ENCODE measurements at regions not wholly inside any gene's neighbourhood (a gene's known extent, or its start where the extent isn't known, plus 50 kb on each side); places are given as distances from the start of the nearest gene placed in this dataset.

DNA sequence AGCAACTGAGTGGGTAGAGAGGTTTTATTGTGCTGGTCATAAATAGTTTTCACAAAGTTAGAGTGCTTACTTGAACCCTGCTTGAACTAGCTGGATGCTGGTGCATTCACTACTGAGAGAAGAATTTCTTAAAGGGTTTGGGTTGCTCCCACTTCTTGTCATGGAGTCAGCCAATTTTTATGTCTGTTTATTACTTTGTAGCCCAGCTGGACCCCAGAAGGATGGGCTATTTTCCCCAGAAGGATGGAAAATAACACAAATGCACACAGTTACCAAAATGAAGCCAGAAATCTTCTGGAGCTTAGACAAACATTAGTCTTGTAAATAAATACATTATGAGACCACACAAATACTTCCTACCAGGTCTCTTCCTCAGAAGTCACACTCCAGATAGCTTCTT, 480.8 kb upstream of the TNC start:
- TF ChIP-seq, protein P1, sequence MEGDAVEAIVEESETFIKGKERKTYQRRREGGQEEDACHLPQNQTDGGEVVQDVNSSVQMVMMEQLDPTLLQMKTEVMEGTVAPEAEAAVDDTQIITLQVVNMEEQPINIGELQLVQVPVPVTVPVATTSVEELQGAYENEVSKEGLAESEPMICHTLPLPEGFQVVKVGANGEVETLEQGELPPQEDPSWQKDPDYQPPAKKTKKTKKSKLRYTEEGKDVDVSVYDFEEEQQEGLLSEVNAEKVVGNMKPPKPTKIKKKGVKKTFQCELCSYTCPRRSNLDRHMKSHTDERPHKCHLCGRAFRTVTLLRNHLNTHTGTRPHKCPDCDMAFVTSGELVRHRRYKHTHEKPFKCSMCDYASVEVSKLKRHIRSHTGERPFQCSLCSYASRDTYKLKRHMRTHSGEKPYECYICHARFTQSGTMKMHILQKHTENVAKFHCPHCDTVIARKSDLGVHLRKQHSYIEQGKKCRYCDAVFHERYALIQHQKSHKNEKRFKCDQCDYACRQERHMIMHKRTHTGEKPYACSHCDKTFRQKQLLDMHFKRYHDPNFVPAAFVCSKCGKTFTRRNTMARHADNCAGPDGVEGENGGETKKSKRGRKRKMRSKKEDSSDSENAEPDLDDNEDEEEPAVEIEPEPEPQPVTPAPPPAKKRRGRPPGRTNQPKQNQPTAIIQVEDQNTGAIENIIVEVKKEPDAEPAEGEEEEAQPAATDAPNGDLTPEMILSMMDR (IDR thresholded peaks at IDR 0.05; ENCODE audit: low read depth, low read length, missing input control) = no peak
- TF ChIP-seq, protein P2, sequence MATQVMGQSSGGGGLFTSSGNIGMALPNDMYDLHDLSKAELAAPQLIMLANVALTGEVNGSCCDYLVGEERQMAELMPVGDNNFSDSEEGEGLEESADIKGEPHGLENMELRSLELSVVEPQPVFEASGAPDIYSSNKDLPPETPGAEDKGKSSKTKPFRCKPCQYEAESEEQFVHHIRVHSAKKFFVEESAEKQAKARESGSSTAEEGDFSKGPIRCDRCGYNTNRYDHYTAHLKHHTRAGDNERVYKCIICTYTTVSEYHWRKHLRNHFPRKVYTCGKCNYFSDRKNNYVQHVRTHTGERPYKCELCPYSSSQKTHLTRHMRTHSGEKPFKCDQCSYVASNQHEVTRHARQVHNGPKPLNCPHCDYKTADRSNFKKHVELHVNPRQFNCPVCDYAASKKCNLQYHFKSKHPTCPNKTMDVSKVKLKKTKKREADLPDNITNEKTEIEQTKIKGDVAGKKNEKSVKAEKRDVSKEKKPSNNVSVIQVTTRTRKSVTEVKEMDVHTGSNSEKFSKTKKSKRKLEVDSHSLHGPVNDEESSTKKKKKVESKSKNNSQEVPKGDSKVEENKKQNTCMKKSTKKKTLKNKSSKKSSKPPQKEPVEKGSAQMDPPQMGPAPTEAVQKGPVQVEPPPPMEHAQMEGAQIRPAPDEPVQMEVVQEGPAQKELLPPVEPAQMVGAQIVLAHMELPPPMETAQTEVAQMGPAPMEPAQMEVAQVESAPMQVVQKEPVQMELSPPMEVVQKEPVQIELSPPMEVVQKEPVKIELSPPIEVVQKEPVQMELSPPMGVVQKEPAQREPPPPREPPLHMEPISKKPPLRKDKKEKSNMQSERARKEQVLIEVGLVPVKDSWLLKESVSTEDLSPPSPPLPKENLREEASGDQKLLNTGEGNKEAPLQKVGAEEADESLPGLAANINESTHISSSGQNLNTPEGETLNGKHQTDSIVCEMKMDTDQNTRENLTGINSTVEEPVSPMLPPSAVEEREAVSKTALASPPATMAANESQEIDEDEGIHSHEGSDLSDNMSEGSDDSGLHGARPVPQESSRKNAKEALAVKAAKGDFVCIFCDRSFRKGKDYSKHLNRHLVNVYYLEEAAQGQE (IDR thresholded peaks at IDR 0.05) = no peak
- TF ChIP-seq, protein P3, sequence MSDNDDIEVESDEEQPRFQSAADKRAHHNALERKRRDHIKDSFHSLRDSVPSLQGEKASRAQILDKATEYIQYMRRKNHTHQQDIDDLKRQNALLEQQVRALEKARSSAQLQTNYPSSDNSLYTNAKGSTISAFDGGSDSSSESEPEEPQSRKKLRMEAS (IDR thresholded peaks at IDR 0.05) = no peak
- TF ChIP-seq GABPA (IDR thresholded peaks at IDR 0.05 in 1 of 2, conservative IDR thresholded peaks at IDR 0.05 in 1 of 2) (no peak), SP1 (IDR thresholded peaks at IDR 0.05) (no peak), EGR1 (IDR thresholded peaks at IDR 0.05; ENCODE audit: low read depth in 2 of 2) (no peak)

All from liver (tissue), 3 donors.